ENCODE measurements at regions not wholly inside any gene's neighbourhood (a gene's known extent, or its start where the extent isn't known, plus 50 kb on each side); places are given as distances from the start of the nearest gene placed in this dataset.

DNA sequence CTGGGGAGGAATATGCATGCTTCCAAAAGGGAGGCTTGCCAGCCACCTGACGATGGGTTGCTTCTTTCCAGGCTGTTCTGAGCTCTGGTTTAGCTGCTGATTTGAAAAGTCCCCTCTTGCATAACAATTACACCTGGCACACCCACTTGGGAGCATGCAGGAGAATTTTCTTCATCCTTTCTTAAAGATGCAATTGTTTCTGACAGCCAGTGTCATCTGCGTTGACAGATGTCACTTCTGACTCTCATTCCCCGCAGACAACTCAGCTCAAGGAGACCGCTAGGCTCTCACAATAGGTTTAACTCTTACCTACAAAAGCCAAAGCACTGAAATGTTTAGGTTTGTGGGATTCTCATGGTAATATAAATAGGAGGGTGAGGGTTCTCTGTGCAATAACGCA lies 185.6 kb upstream of the SYNPR start:
- no peak for ATAC-seq
- TF ChIP-seq ISL1 (CRISPR knock-in tag; IDR thresholded peaks at IDR 0.05) (no peak), GLIS3 (CRISPR knock-in tag; IDR thresholded peaks at IDR 0.05) (no peak), TCF4 (CRISPR knock-in tag; IDR thresholded peaks at IDR 0.05; ENCODE audit: borderline replicate concordance) (no peak), PPARA (CRISPR knock-in tag; IDR thresholded peaks at IDR 0.05; ENCODE audit: borderline replicate concordance) (no peak)

- TF ChIP-seq ZNF565 (CRISPR knock-in tag; conservative IDR thresholded peaks at IDR 0.05; ENCODE audit: low read depth): no peak
- no peak for TF ChIP-seq TCF4 (CRISPR knock-in tag; IDR thresholded peaks at IDR 0.05; ENCODE audit: borderline replicate concordance)
- no peak for TF ChIP-seq ESRRG (CRISPR knock-in tag; IDR thresholded peaks at IDR 0.05)
- TF ChIP-seq PATZ1 (CRISPR knock-in tag; IDR thresholded peaks at IDR 0.05; ENCODE audit: borderline replicate concordance): no peak
- no peak for TF ChIP-seq BACH2 (CRISPR knock-in tag; IDR thresholded peaks at IDR 0.05; ENCODE audit: borderline replicate concordance)
- TF ChIP-seq ZFP3 (CRISPR knock-in tag; IDR thresholded peaks at IDR 0.05): no peak
- no peak for TF ChIP-seq SNAI2 (CRISPR knock-in tag; IDR thresholded peaks at IDR 0.05)
- no peak for TF ChIP-seq PPARA (CRISPR knock-in tag; IDR thresholded peaks at IDR 0.05; ENCODE audit: borderline replicate concordance)
- TF ChIP-seq CSDC2 (CRISPR knock-in tag; IDR thresholded peaks at IDR 0.05): no peak
- no peak for TF ChIP-seq RARB (CRISPR knock-in tag; IDR thresholded peaks at IDR 0.05)
- TF ChIP-seq, protein P1, sequence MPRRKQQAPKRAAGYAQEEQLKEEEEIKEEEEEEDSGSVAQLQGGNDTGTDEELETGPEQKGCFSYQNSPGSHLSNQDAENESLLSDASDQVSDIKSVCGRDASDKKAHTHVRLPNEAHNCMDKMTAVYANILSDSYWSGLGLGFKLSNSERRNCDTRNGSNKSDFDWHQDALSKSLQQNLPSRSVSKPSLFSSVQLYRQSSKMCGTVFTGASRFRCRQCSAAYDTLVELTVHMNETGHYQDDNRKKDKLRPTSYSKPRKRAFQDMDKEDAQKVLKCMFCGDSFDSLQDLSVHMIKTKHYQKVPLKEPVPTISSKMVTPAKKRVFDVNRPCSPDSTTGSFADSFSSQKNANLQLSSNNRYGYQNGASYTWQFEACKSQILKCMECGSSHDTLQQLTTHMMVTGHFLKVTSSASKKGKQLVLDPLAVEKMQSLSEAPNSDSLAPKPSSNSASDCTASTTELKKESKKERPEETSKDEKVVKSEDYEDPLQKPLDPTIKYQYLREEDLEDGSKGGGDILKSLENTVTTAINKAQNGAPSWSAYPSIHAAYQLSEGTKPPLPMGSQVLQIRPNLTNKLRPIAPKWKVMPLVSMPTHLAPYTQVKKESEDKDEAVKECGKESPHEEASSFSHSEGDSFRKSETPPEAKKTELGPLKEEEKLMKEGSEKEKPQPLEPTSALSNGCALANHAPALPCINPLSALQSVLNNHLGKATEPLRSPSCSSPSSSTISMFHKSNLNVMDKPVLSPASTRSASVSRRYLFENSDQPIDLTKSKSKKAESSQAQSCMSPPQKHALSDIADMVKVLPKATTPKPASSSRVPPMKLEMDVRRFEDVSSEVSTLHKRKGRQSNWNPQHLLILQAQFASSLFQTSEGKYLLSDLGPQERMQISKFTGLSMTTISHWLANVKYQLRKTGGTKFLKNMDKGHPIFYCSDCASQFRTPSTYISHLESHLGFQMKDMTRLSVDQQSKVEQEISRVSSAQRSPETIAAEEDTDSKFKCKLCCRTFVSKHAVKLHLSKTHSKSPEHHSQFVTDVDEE (CRISPR knock-in tag; IDR thresholded peaks at IDR 0.05): no peak
- TF ChIP-seq ZFP30 (CRISPR knock-in tag; IDR thresholded peaks at IDR 0.05): no peak
- no peak for TF ChIP-seq ARNTL (CRISPR knock-in tag; IDR thresholded peaks at IDR 0.05; ENCODE audit: borderline replicate concordance, low read depth)
- TF ChIP-seq, protein P2, sequence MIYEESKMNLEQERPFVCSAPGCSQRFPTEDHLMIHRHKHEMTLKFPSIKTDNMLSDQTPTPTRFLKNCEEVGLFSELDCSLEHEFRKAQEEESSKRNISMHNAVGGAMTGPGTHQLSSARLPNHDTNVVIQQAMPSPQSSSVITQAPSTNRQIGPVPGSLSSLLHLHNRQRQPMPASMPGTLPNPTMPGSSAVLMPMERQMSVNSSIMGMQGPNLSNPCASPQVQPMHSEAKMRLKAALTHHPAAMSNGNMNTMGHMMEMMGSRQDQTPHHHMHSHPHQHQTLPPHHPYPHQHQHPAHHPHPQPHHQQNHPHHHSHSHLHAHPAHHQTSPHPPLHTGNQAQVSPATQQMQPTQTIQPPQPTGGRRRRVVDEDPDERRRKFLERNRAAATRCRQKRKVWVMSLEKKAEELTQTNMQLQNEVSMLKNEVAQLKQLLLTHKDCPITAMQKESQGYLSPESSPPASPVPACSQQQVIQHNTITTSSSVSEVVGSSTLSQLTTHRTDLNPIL (CRISPR knock-in tag; IDR thresholded peaks at IDR 0.05; ENCODE audit: low read depth): no peak
- no peak for TF ChIP-seq ISL1 (CRISPR knock-in tag; IDR thresholded peaks at IDR 0.05)
- TF ChIP-seq GLIS3 (CRISPR knock-in tag; IDR thresholded peaks at IDR 0.05): no peak
- no peak for TF ChIP-seq TOX (CRISPR knock-in tag; IDR thresholded peaks at IDR 0.05; ENCODE audit: borderline replicate concordance)
- TF ChIP-seq, protein P3, sequence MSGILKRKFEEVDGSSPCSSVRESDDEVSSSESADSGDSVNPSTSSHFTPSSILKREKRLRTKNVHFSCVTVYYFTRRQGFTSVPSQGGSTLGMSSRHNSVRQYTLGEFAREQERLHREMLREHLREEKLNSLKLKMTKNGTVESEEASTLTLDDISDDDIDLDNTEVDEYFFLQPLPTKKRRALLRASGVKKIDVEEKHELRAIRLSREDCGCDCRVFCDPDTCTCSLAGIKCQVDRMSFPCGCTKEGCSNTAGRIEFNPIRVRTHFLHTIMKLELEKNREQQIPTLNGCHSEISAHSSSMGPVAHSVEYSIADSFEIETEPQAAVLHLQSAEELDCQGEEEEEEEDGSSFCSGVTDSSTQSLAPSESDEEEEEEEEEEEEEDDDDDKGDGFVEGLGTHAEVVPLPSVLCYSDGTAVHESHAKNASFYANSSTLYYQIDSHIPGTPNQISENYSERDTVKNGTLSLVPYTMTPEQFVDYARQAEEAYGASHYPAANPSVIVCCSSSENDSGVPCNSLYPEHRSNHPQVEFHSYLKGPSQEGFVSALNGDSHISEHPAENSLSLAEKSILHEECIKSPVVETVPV (CRISPR knock-in tag; IDR thresholded peaks at IDR 0.05): no peak
- no peak for TF ChIP-seq OSR1 (CRISPR knock-in tag; IDR thresholded peaks at IDR 0.05)
- no peak for TF ChIP-seq ZNF70 (CRISPR knock-in tag; IDR thresholded peaks at IDR 0.05)
- ATAC-seq: no peak
Observed at GRCh38 chr3:63094642-63095408, 183.3 kb upstream of the SYNPR start.

DNA sequence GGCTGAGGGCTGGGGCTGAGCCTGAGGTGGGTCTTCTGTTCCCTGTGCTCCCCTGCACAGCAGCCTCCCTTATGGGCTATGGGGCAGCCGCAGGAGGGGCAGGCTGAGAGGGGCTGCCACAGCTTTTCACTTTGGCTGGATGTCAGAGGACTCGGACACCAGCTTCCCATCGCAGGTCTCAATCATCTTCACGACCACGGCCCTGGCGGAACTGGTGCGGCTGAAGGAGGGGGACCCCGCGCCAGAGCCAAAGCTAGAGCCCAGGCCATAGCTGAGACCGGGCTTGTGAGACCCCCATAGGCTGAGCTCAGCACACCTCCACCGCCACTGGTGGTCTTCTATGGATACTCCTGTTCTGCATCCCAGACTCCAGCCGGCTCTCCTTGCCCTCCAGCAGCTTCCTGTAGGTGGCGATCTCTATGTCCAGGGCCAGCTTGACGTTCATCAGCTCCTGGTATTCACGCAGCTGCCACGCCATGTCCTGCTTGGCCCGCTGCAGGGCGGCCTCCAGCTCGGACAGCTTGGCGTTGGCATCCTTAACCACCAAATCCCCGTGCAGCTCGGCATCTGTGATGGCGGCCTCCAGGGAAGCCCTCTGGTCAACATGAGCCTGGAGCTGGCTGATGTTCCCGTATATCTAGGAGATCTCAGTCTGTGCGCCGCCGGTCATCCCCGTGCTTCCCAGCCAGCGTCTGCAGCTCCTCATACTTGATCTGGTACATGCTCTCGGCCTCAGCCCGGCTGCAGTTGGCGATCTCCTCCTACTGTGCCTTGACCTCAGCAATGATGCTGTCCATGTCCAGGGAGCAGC lies 181.7 kb upstream of the SYNPR start:
- no peak for ATAC-seq
- TF ChIP-seq TCF4 (CRISPR knock-in tag; IDR thresholded peaks at IDR 0.05; ENCODE audit: borderline replicate concordance): no peak
- TF ChIP-seq, protein P3 (CRISPR knock-in tag; IDR thresholded peaks at IDR 0.05): no peak
- TF ChIP-seq POU6F1 (CRISPR knock-in tag; IDR thresholded peaks at IDR 0.05; ENCODE audit: borderline replicate concordance, low read depth): no peak
- TF ChIP-seq ZFP30 (CRISPR knock-in tag; IDR thresholded peaks at IDR 0.05): no peak
- no peak for TF ChIP-seq PPARA (CRISPR knock-in tag; IDR thresholded peaks at IDR 0.05; ENCODE audit: borderline replicate concordance)
- TF ChIP-seq ESRRG (CRISPR knock-in tag; IDR thresholded peaks at IDR 0.05): no peak
- TF ChIP-seq, protein P1 (CRISPR knock-in tag; IDR thresholded peaks at IDR 0.05): no peak
- TF ChIP-seq ZFP3 (CRISPR knock-in tag; IDR thresholded peaks at IDR 0.05): no peak
- no peak for TF ChIP-seq ZNF565 (CRISPR knock-in tag; conservative IDR thresholded peaks at IDR 0.05; ENCODE audit: low read depth)
- no peak for TF ChIP-seq RARB (CRISPR knock-in tag; IDR thresholded peaks at IDR 0.05)
- no peak for TF ChIP-seq BACH2 (CRISPR knock-in tag; IDR thresholded peaks at IDR 0.05; ENCODE audit: borderline replicate concordance)
